Hepatocyte (in vitro differentiated cells): ENCODE measurements at regions not wholly inside any gene's neighbourhood (a gene's known extent, or its start where the extent isn't known, plus 50 kb on each side); places are given as distances from the start of the nearest gene placed in this dataset.

Source experiments
- DNase-seq: peaks from one replicate; pipeline ENCODE4 v3.0.0-alpha.2; 2016; ENCODE audit warnings: low spot score
- H2AFZ ChIP-seq: fragments of 200-600 bp; sonication (generic); 2 replicates; pipeline ENCODE4 v1.6.0; 2016; ENCODE audit warnings: antibody characterized with exemption, mild to moderate bottlenecking
- H3K27ac ChIP-seq: fragments of 200-600 bp; sonication (generic); 2 replicates; pipeline ENCODE4 v1.5.1; 2016; ENCODE audit warnings: mild to moderate bottlenecking
- H3K27me3 ChIP-seq: fragments of 200-600 bp; sonication (generic); 2 replicates; pipeline ENCODE4 v1.6.1; 2016
- H3K36me3 ChIP-seq: fragments of 200-600 bp; sonication (generic); replicated peaks from 2 replicates; pipeline ENCODE4 v1.5.1; 2016; ENCODE audit warnings: low read depth; ENCODE audit not compliant: insufficient read depth
- H3K4me1 ChIP-seq: fragments of 200-600 bp; sonication (generic); 2 replicates; pipeline ENCODE4 v1.5.1; 2016; ENCODE audit warnings: mild to moderate bottlenecking, moderate library complexity; ENCODE audit not compliant: insufficient read depth
- H3K4me2 ChIP-seq: fragments of 200-600 bp; sonication (generic); 2 replicates; pipeline ENCODE4 v1.6.0; 2016
- H3K4me3 ChIP-seq: fragments of 200-600 bp; sonication (generic); 2 replicates; pipeline ENCODE4 v1.5.1; 2016; ENCODE audit warnings: mild to moderate bottlenecking
- H3K79me2 ChIP-seq: fragments of 200-600 bp; sonication (generic); 2 replicates; pipeline ENCODE4 v1.6.0; 2017; ENCODE audit warnings: mild to moderate bottlenecking
- H3K9me2 ChIP-seq: fragments of 200-600 bp; sonication (generic); replicated peaks from 2 replicates; pipeline ENCODE4 v1.6.0; 2017; ENCODE audit warnings: mild to moderate bottlenecking; ENCODE audit not compliant: insufficient read depth
- H3K9me3 ChIP-seq: fragments of 200-600 bp; sonication (generic); 2 replicates; pipeline ENCODE4 v1.5.1; 2016; ENCODE audit warnings: low read depth, mild to moderate bottlenecking
- H4K20me1 ChIP-seq: fragments of 200-600 bp; sonication (generic); 2 replicates; pipeline ENCODE4 v1.6.0; 2016; ENCODE audit warnings: mild to moderate bottlenecking; ENCODE audit not compliant: insufficient read depth, poor library complexity, severe bottlenecking
- EZH2 ChIP-seq: fragments of 200-600 bp; sonication (generic); IDR thresholded peaks from 2 replicates; pipeline ENCODE4 v1.6.1; 2016; ENCODE audit warnings: antibody characterized with exemption, mild to moderate bottlenecking, borderline replicate concordance
- EZH2phosphoT487 ChIP-seq: fragments of 200-600 bp; sonication (generic); IDR thresholded peaks from one replicate; pipeline ENCODE4 v1.6.1; 2018; ENCODE audit warnings: antibody characterized with exemption, mild to moderate bottlenecking, low read depth, moderate library complexity; ENCODE audit not compliant: unreplicated experiment, severe bottlenecking
- WGBS: methylation state at CpG from one replicate; pipeline ENCODE4 v1.1.6; 2016; ENCODE audit warnings: low lambda C conversion rate; ENCODE audit errors: missing lambda C conversion rate; 5-methylcytosine and 5-hydroxymethylcytosine counted together
- TF ChIP-seq, protein P1 (sequence below): fragments of 200-600 bp; sonication (generic); IDR thresholded peaks from 2 replicates; pipeline ENCODE4 v1.5.1; 2016; ENCODE audit warnings: antibody characterized with exemption, mild to moderate bottlenecking; ENCODE audit not compliant: poor library complexity

DNA sequence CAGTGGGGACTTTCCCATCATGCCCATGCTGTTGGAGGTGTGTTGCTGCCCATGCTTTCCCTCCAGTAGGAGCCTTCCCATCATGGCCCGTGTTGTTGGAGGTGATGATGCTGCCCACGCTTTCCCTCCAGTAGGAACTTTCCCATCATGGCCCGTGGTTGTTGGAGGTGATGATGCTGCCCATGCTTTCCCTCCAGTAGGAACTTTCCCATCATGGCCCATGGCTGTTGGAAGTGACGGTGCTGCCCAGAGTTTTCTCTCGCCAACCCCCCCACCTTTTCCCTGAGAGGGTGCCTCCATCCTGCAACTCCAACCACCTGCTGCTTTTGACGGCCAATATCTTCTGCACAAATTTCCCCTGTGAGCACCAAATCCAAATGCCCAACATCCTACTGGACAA, 205.7 kb downstream of the TOMM20 start:
- no peaks in the 10 kb centered on the region for H4K20me1 ChIP-seq
- no peaks in the 10 kb centered on the region for H3K36me3 ChIP-seq
- H3K9me3 ChIP-seq, result no peaks in the 10 kb centered on the region
- H3K27ac ChIP-seq, result no peak overlapping the region
- no peaks in the 10 kb centered on the region for H3K27me3 ChIP-seq
- TF ChIP-seq, protein P1, sequence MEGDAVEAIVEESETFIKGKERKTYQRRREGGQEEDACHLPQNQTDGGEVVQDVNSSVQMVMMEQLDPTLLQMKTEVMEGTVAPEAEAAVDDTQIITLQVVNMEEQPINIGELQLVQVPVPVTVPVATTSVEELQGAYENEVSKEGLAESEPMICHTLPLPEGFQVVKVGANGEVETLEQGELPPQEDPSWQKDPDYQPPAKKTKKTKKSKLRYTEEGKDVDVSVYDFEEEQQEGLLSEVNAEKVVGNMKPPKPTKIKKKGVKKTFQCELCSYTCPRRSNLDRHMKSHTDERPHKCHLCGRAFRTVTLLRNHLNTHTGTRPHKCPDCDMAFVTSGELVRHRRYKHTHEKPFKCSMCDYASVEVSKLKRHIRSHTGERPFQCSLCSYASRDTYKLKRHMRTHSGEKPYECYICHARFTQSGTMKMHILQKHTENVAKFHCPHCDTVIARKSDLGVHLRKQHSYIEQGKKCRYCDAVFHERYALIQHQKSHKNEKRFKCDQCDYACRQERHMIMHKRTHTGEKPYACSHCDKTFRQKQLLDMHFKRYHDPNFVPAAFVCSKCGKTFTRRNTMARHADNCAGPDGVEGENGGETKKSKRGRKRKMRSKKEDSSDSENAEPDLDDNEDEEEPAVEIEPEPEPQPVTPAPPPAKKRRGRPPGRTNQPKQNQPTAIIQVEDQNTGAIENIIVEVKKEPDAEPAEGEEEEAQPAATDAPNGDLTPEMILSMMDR, result no peak
- TF ChIP-seq EZH2phosphoT487, result no peak
- no peak for TF ChIP-seq EZH2
- DNase-seq, result no peak
- H2AFZ ChIP-seq, result no peak overlapping the region
- WGBS, result 99% methylated on average over 6 of the region's 6 CpGs
- H3K79me2 ChIP-seq, result no peaks in the 10 kb centered on the region
- H3K4me2 ChIP-seq, result no peak overlapping the region
- peaks cover 29% of the 10 kb centered on the region for H3K4me1 ChIP-seq
- H3K4me3 ChIP-seq, result no peak overlapping the region
- H3K9me2 ChIP-seq, result no peaks in the 10 kb centered on the region

DNA sequence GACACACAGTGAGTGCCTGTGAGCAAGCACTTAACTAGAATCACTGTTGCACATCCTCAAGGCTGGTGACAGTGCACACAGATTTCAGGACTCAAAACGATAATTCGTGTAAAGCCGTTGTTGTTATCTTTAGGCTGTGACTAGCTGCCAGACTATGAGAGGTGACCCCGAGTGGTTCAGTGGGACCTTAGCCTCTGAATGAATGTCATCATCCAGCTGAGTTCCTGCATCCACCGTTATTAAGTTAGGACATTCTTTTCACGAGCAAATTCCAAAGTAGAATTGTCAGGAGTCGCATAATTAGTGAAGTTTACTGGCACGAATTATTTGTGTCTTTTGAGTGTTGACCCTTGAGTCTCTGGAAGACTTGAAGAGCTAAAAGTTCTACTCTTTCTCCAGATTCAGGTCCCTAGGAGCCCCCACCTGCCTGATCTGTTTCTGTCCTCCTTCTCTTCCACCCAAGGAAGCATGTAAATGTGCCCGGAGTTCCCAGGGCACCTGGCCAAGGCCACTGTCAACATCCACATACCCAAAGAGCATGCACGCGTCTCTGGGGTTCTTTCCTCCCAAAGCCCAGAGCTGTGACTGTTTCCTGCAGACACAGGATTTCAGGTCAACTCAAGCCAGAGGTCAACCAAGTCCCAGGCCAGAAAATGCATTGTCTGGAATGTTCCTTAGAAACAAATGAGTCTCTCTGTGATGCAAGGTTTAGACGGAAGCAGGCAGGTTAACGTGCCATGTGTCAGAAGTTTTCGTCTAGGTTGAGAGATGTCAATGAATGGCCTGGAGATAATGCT, 207.2 kb downstream of the TOMM20 start:
- TF ChIP-seq, protein P1, result no peak
- TF ChIP-seq EZH2 (no peak), EZH2phosphoT487 (no peak)
- H3K27ac ChIP-seq, result no peak overlapping the region
- H3K27me3 ChIP-seq, result no peaks in the 10 kb centered on the region
- 74% methylated on average over 14 of the region's 14 CpGs for WGBS
- H3K9me3 ChIP-seq, result no peaks in the 10 kb centered on the region
- no peaks in the 10 kb centered on the region for H4K20me1 ChIP-seq
- no peak overlapping the region for H3K4me2 ChIP-seq
- no peaks in the 10 kb centered on the region for H3K9me2 ChIP-seq
- peaks cover 24% of the 10 kb centered on the region for H3K4me1 ChIP-seq
- no peak for DNase-seq
- no peak overlapping the region for H3K4me3 ChIP-seq
- H3K79me2 ChIP-seq, result no peaks in the 10 kb centered on the region
- H2AFZ ChIP-seq, result no peak overlapping the region
- no peaks in the 10 kb centered on the region for H3K36me3 ChIP-seq

DNA sequence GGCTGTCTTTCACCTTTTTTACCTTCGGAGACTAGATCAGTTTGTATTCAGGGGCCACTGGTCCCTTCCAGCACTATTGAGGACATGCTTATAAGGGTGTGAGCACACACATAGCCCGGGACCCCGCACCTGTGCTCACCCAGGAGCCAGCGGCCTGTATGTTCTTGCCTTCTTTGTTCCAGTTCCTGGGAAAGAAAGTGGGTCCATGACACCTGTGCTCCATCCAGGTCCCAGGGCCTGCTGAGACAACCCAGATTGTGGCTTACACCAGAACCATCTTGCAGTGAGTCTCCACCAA, 207.8 kb downstream of the TOMM20 start:
- Histone ChIP-seq H2AFZ (no peak overlapping the region), H3K4me3 (no peak overlapping the region), H3K79me2 (no peaks in the 10 kb centered on the region), H3K36me3 (no peaks in the 10 kb centered on the region), H3K4me1 (peaks cover 21% of the 10 kb centered on the region), H3K27ac (no peak overlapping the region), H3K9me2 (no peaks in the 10 kb centered on the region), H3K4me2 (no peak overlapping the region), H4K20me1 (no peaks in the 10 kb centered on the region), H3K9me3 (no peaks in the 10 kb centered on the region), H3K27me3 (no peaks in the 10 kb centered on the region)
- DNase-seq, result no peak
- TF ChIP-seq EZH2, result no peak
- TF ChIP-seq EZH2phosphoT487, result no peak
- TF ChIP-seq, protein P1, result no peak
- WGBS, result 75% methylated on average over 4 of the region's 4 CpGs
